GM19372 (cell line): ENCODE measurements at regions not wholly inside any gene's neighbourhood (a gene's known extent, or its start where the extent isn't known, plus 50 kb on each side); places are given as distances from the start of the nearest gene placed in this dataset.

ENCODE experiments used
- ATAC-seq: cut with Tn5 transposase; IDR thresholded peaks from one replicate; pipeline ENCODE4 v1.9.1; 2021; ENCODE audit warnings: mild to moderate bottlenecking, low read depth, moderate library complexity; ENCODE audit not compliant: unreplicated experiment

DNA sequence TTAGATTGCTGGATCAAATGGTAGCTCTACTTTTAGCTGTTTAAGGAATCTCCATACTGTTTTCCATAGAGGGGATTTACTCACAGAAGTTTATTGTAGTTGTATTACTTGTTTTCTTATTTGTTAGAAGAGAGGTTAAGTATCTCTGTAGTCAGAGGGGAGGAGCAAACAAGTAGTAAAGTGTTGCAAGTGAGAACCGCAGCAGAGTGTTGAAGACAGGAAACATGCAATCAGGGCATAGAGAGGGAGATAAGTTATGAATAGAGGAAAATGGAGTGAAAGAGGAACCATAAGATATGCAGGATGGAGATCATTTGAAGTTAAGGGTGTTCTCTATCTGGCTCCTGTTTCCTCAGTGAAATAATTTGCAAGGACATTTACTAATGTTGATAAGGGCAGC lies 331.4 kb upstream of the TMEM229A start:
- ATAC-seq = no peak

DNA sequence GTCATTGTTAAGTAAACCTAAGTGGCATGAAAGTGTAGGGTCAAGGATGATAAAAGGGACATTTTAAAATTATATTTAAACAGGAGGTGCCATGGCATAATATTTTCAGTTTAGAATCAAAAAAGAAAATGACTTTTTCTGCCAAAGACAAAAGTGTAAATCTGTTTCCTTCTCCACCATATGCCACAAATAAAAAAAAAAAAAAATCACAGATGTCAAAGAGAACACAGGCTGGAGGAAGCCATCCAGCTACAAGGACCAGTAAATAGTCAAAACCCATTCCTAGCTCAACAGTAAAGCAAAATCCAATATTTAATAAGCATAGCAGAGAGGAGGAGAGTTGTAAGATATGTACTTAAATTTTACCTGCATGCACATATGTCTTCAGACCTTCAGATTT lies 321.3 kb upstream of the TMEM229A start:
- no peak for ATAC-seq

DNA sequence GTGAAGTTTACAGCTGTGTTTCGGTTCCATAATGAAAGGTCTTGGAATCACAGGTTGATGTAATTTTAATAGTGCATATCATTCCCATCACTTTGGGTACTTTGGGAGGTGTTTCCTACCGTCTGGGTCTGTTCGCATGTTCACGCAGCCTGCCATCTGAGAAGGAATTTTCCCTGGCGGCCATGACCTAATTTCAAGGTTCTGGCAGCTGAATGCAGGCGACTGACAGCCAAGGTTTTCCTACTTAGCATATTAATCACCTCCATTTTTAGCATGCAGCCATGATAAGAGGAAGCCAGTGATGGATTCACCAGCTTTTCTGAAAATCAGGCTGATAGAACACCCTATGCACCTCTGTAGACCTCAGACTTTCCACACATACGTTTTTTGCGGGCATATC lies 319.1 kb upstream of the TMEM229A start:
- no peak for ATAC-seq

DNA sequence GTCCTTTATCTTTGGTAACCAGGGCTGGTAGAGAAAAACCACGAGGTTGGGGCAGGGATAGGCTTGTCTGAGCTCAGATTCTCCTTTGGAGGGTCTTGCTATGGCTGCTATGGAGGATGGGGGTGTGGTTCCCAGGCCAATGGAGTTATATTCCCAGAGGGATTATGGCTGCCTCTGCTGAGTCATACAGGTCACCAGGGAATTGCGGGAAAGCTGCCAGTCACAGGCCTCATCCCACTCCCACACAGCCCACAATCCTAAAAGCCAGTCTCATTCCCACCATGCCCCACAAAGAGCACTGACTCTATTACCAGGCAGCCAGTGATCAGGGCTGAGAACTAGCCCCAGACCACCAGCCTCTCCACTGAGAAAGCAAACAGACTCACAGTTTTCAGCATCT lies 316.6 kb upstream of the TMEM229A start:
- no peak for ATAC-seq

DNA sequence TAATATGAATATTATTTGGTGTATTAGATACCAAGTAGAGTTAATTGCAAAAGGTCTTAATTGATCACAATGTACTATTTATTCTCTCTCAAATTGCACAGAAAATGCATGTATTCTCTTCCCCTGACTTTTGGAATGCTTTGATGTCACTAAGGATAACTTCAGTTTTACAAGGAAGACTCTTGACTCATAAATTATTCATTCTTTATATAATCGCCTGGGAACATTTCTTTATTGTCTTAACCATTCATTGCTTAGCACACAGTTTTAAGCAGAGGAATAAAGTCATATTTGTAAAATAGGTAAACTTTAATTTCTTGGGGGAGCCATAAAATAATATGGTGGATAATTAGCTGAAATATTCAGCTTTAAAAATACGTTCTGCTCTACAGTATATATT lies 306.0 kb upstream of the TMEM229A start:
- ATAC-seq = no peak

DNA sequence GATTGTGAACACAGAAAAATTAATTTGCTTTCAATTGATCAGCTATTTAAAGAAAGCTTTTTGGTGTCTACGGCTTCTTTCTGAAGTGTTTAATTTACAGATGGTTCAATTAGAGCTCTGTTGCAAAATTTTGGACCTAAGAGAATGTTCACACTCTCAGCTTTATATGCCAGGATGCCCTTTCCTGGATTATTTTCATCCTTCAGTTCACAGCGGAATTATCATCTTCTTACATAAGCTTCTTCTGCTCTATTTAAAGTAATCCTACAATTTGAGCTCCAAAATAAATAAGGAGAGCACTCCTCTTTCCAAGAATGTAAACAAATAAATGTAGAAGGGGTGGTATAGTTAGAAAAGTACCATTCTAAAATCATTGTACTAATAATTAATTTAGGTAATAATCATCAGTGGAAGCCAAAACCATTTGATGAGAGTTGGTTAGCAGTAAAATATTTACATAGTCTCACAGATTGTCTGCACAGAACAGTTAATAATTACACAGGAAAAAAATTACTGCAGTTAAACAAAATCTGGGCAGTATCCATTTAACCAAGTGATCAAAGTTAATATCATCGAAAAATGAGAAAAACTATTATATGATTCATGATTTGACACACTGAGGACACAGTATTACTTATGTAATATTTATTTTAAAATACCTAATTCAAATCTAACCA lies 298.0 kb upstream of the TMEM229A start:
- no peak for ATAC-seq

DNA sequence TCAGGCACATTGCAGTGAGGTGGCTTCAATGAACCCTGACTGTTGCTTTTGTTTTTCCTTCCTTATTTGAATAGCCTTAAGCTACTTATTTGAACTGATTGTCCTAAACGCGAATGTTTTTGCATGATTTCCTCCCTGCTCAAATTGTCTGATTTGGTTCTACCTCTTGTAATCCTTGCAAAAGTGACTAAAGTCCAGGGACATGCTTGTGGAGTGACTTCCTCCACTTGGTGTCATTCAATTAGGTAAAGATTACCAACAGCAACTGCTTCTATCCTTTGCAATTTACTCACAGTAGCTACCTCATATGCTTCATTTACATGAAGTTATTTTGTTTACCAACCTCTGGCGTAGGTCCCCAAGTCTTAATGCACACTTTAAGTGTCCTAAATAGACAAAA lies 295.9 kb upstream of the TMEM229A start:
- ATAC-seq = no peak

DNA sequence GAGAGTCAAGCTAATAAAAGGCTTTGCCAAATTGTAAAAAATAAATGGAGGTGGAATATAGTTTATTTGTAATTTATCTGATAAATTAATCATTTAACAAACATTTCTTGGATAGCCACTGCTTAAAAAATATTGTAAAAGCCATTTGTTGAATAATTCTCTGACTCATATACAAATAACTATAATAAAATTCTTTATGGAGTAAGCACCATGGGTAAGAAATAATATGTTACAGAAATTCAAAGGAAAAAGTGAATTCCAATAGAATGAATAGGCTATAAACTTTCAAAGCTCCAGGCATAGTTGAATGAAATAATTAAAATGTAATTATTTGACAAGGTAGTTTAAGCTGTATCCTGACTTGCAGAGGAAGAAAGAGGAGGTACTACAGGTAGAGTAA lies 291.4 kb upstream of the TMEM229A start:
- no peak for ATAC-seq

DNA sequence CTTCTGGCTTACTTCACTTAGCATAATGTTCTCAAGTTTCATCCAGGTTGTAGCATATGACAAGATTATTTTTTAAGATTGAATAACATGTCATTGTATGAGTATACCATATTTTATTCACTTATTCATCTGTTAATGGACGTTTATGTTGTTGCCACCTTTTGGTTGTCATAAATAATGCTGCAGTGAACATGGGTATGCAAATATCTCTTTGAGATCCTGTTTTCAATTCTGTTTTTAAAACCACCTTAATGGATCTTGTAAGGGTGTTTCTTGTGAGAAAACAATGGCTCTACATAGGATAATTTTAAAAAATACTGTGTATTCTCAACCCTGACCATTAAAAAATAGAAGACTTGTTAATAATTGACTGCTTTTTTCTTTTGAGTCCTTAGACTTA lies 290.7 kb upstream of the TMEM229A start:
- ATAC-seq = no peak

DNA sequence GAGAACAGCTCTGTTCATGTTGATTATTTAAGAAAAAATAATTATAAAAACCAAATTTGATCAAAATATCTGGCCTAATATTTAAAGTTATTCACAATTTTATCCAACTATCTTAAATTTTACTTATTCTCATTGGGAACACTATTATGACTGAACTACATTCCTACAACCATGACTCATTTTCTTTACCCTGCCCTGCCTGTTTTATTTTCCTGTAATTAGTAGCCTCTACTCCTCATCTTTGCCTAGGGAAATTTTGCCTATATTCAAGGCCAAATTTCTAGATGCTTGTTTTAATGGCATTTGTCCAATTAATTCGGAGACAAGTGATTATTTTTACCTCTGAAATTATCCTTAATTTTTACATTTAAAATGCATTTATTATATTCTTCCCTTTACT lies 289.7 kb upstream of the TMEM229A start:
- ATAC-seq = no peak

DNA sequence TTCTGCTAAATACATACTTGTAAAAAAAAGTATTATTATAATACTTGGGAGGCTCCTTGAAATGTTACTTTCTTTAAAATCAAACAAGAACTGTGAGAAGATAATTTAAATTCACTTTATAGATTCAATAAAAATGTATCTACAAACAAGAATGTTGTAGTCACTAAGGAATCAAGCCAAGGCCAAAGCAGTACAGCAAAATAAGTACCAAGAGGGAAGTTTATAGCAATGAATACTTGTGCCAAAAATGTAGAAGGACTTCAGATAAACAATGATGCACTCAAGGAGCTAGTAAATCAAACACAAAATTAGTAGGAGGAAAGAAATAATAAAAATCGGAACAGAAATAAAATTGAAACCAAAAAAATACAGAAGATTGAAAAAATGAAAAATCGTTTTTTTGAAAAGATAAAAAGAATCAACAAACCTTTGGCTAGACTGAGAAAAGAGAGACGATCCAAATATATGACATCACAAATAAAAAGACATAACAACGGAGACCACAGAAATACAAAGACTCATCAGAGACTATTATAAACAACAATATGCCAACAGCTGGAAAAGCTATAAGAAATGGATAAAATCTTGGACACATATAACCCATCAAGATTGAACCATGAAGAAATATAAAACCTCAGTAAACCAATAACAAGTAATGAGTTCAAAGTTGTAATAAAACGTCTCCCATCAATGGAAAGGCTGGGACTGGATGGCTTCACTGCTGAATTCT lies 286.0 kb upstream of the TMEM229A start:
- ATAC-seq = no peak

DNA sequence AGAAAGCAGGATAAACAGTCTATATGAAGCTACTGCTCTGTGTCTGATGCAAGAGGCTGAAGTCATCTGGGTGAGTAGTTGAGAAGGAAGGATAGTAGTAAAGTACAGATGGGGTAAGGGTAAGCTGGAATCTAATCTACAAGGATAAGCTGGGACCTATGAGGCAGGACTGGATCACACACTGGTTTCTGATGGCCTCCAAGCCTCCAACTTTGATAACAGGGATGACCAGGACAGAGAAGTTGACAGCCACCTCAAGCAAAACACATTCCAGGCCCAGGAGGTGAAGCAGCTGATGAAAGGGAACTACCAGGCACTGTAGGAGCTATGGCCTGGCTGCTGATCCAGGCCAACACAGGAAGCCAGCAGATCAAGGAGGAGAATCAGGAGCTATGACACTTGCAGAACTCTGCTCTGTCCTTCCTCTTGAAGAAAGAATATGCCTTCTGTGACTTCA lies 278.1 kb upstream of the TMEM229A start:
- ATAC-seq = no peak

DNA sequence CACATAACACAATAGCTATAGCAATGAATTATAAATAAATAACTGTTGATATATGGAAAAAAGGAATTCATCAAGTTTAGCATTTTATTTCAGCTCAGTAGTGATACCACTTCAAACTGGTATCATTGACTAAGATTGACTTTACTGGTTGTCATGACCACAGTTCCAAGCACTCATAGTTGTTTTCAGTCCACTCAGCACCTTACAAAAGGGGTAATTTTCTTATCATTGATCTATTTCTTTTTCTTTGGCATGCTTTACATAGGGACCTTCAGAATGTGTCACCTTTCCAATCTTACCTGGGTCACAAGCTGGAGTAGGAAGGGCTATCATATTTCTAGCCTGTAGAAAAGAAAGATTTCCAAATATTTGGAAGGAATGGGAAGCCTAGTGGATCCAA lies 275.5 kb upstream of the TMEM229A start:
- ATAC-seq = no peak

DNA sequence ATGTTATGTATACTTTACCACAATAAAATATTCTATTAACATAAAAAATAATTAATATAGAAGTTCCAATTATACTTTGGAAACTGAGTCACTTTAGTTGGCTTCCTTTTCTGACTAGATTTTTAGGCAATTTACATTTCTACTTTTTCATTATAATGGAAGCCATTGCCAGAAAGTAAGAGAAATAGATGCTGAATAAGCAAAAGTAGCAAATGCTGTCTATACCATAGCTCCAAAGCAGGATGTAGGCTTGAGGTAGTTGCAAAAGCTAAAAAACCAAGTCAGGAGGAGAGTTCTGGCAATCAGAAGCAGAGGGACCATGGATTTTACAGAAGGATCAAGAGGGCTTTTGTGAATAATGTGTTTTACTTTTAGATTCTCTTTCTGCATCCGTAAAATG lies 262.4 kb upstream of the TMEM229A start:
- ATAC-seq = no peak

DNA sequence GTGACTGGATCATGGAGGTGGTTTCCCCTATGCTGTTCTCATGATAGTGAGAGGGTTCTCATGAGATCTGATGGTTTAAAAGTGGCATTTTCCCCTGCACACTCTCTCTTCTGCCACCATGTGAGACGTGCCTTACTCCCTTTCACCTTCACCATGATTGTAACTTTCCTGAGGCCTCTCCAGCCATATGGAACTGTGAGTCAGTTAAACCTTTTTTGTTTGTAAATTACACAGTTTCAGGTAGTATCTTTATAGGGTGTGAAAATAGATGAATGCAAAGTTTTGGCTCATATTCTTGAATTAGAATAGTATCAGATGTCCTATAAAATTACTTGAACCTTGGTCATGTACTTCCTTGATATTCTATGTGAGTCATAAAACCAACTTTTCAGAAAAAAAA lies 252.1 kb upstream of the TMEM229A start:
- ATAC-seq = no peak

DNA sequence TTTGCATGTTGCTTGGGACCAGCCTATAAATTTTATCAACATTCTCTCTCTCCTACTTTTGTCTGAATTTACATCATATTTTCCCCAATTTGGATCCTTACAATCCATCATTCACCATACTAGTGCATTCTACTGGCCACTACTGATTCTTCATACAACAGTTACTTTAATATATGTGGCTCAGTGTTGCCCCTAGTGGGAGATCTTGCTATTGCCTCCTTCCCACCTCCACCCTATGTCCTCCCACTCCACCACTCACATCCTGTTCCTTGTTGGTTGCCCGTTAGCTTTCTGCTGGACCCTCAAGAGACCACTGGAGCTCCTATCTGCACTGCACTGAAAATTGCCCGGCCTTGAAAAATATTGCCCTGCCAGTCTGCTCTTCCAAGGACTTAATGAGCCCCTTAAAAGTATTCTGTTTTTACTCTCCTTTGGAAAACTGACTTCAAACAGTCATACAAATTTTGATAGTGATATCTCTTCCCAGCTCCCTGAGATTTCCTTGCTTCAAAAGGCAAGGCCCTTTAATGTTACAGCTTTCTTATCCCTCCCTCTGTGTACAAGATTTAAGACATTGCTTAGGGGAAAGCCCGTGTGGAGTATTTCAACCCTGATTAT lies 243.2 kb upstream of the TMEM229A start:
- ATAC-seq = peak; percentile 64

DNA sequence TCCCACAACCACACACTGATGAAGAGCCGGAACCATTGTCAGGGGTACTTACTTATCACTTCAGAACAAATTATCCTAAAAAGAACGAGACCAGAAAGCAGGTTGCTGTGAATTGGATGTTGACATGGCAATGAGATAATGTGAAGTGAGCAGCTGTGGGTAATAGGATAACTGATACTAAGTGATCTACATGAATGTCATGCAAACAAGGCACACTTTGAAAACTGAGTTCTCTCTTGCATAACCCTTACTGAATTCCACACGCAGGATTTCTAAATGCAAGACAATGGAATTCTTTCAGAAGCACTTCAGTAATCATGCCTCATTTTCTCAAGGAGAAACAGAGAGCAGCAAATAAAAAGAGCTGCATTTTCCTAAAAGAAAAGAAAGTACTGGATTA lies 242.5 kb upstream of the TMEM229A start:
- ATAC-seq = no peak

DNA sequence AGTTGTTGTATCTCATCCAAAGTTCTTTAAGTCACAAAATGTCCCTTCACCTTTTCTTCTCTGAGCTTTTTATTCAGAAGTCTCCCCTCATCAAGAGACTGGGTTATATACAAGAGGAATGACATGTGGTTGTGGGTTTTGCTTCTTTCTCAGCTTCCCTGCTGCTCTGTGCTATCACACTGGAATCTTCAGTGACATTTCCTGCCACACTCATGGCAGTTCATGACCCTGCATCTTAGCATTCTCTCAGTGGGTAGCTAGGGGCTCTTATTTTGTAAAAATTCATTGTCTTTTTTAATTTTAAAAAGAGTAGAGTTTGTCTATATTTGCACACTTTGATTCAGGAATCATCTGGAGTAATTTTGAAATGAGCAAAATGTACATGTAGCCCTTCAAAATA lies 236.9 kb upstream of the TMEM229A start:
- no peak for ATAC-seq

DNA sequence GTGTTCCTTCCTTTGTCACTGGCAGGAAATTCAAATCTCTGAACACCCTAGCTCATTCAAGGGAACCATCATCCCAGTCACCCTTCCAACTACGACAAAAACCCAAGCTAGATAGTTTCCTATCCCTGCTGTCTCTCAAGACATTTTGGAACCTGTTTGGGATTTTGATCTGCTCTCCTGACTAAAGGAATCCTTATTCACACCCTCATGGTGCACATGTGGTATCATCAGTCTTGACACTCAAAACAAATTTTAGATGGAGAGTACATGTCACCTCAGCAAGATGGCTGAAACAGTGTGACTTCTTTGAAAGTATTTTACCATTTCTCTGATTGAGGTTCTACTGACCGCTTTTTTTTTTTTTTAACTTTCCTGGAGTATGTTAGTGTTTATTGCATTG lies 234.3 kb upstream of the TMEM229A start:
- no peak for ATAC-seq

DNA sequence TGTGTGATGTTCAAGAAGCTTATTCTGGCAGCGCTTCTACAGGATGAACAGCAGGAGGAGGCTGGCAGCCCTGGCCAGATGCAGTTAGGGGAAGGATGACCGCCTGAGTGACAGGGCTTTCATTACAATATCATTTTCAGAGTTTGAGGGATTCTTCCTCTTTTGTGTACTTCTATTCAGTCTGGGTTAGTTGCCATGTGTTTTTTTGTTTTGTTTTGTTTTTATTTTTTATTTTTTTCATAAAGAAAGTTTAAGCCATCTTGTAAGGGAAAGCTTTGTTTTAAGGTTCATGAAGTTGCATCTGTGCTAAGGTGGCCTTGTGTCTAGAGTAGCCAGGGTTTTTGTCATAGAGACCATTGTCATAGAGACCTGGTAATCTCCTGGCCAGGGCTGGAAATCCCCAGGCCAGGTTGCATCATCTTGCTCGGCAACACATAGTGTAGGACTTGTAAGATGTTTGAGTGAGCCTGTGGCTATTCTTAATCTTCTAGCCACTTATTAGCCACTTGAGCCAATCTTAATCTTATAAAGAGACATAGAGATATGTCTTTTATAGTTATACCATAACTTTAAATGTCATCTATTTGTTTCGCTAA lies 230.5 kb upstream of the TMEM229A start:
- peak; percentile 93 for ATAC-seq

DNA sequence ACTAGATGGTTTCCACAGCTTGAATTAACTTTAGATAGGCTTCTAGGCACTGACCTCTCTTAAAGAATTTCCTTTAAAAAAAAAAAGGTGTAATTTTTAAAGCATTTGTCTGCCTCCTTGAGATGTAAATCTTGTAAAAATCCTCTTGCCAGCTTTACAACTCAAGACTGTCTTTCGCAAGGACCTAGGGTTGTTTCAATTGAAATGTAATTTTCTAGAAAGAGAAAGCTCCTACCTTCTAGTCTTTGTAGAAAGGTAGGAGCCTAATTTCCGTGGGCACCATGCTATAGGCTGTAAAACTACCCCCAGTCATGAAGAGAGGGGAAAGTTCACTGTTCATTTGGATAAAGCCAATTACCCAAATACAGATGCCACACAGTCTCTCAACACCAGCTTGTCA lies 228.8 kb upstream of the TMEM229A start:
- no peak for ATAC-seq
